ENCODE measurements at regions not wholly inside any gene's neighbourhood (a gene's known extent, or its start where the extent isn't known, plus 50 kb on each side); places are given as distances from the start of the nearest gene placed in this dataset.

DNA sequence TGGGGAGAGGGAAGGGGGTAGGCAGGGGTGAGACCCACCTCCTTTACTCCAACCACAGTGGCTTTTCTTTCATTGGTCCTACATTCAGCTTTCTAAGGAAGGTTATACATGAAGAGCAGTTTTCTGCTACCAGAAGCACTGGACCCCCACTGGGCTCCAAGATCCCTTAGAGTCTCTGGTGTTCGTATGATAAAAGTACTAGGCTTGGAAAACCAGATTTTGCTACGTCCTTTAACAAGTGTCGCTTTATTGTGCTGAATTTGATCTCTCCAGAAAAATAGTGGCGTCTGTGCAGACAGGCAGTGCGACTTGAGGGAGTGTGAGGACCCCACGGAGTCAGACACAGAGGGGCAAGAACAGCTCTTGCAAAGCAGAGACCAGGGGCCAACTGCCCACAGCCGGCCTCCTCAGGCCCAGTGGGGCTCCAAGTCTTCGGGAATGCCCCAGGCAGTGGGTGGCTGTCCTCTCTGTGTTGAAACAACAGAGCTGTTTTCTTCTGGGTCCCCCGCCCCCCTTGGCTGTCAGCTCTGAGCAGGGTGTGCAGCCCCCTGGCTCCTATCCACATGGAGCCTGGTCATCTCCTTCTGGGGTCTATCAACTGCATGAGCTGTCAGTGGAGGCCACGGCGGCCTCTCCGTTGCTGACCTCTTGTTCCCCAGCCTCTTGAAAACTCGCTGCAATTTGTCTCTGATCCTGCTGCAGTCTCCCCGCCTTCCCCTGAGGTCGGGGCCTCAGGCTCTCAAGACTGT lies 333.2 kb downstream of the RPS24 start:
- Histone ChIP-seq H3K9me3 (ENCODE audit: control insufficient read depth, insufficient read depth, low read length) (no peaks in the 10 kb centered on the region), H3K36me3 (ENCODE audit: control insufficient read depth, insufficient read depth, low read length) (no peaks in the 10 kb centered on the region), H3K27ac (ENCODE audit: low read depth, low read length) (no peak overlapping the region), H3K27me3 (ENCODE audit: control insufficient read depth, insufficient read depth, low read length) (no peaks in the 10 kb centered on the region; the same call in 1 of the 2 replicates), H3K9ac (ENCODE audit: low read depth, low read length) (no peak overlapping the region), H3K4me3 (ENCODE audit: low read depth, low read length) (no peak overlapping the region), H3K4me1 (ENCODE audit: control insufficient read depth, insufficient read depth, low read length) (no peaks in the 10 kb centered on the region)

DNA sequence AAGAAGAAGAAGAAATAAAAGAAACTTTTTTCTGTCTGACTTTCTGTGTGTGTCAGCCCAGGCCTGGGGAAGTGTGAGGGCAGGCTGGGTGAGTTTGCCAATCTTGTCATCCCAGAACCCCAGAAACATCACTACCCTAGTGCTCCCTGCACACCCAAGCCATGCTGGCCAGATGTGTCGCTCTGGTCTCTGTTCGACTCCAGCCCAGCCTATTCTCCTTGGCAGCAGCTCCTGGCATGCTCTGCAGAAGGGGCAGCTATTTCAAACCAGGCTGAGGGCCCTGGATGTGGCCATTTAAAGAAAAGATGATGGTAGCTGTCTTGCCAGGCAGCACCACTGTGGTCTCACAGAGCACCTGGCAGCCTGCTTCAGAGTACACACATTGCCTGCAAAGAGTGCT lies 334.1 kb downstream of the RPS24 start:
- no peaks in the 10 kb centered on the region for H3K4me1 ChIP-seq (ENCODE audit: control insufficient read depth, insufficient read depth, low read length)
- no peak overlapping the region for H3K9ac ChIP-seq (ENCODE audit: low read depth, low read length)
- H3K36me3 ChIP-seq (ENCODE audit: control insufficient read depth, insufficient read depth, low read length), result no peaks in the 10 kb centered on the region
- H3K4me3 ChIP-seq (ENCODE audit: low read depth, low read length), result no peak overlapping the region
- no peak overlapping the region for H3K27ac ChIP-seq (ENCODE audit: low read depth, low read length)
- H3K9me3 ChIP-seq (ENCODE audit: control insufficient read depth, insufficient read depth, low read length), result no peaks in the 10 kb centered on the region
- no peaks in the 10 kb centered on the region; the same call in 1 of the 2 replicates for H3K27me3 ChIP-seq (ENCODE audit: control insufficient read depth, insufficient read depth, low read length)

DNA sequence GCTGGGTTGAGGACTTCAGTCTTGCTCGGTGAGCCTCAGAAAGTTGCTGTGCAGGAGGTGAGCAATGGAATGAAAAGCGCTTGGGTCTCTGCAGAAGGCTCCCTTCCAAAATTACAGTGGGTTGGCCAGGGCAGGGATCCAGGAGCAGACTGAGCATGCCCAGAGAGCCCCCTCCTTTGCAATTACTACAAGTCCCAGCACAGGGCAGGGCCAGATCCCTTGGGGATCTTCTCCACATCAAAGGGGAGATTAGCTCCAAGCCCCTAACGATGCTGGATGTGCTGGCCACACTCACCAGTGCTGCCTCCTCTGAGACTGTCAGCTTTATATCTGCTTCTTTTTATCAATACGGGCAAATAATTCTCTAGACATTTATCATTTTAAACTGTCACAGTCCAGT lies 337.5 kb downstream of the RPS24 start:
- Histone ChIP-seq H3K27me3 (ENCODE audit: control insufficient read depth, insufficient read depth, low read length) (no peaks in the 10 kb centered on the region; the same call in 1 of the 2 replicates), H3K9me3 (ENCODE audit: control insufficient read depth, insufficient read depth, low read length) (no peaks in the 10 kb centered on the region), H3K9ac (ENCODE audit: low read depth, low read length) (no peak overlapping the region), H3K36me3 (ENCODE audit: control insufficient read depth, insufficient read depth, low read length) (no peaks in the 10 kb centered on the region), H3K27ac (ENCODE audit: low read depth, low read length) (no peak overlapping the region), H3K4me1 (ENCODE audit: control insufficient read depth, insufficient read depth, low read length) (no peaks in the 10 kb centered on the region), H3K4me3 (ENCODE audit: low read depth, low read length) (no peak overlapping the region)

DNA sequence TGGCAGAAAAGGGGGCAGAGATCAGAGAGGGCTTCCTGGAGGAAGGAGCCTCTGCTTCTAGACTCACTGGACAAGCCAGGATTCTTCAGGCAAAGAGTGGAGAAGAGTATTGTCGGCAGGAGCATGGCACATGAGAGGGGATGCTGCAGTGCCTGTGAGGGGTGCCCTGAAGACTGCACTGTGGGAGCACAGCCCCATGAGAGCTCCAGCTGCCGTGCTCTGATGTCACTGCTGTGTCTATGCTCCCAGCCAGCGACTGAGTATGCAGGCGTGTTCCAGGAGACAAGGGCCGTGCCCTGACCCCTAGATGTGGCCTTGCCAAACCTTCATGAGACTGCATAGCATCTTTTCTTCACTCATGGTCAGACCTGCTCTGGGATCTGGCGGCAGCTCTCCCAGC lies 339.1 kb downstream of the RPS24 start:
- Histone ChIP-seq H3K4me3 (ENCODE audit: low read depth, low read length) (no peak overlapping the region), H3K36me3 (ENCODE audit: control insufficient read depth, insufficient read depth, low read length) (no peaks in the 10 kb centered on the region), H3K9ac (ENCODE audit: low read depth, low read length) (no peak overlapping the region), H3K27ac (ENCODE audit: low read depth, low read length) (no peak overlapping the region), H3K27me3 (ENCODE audit: control insufficient read depth, insufficient read depth, low read length) (peaks cover 9% of the 10 kb centered on the region; the same call in 1 of the 2 replicates), H3K4me1 (ENCODE audit: control insufficient read depth, insufficient read depth, low read length) (no peaks in the 10 kb centered on the region; the same call in 1 of the 2 replicates), H3K9me3 (ENCODE audit: control insufficient read depth, insufficient read depth, low read length) (no peaks in the 10 kb centered on the region)

DNA sequence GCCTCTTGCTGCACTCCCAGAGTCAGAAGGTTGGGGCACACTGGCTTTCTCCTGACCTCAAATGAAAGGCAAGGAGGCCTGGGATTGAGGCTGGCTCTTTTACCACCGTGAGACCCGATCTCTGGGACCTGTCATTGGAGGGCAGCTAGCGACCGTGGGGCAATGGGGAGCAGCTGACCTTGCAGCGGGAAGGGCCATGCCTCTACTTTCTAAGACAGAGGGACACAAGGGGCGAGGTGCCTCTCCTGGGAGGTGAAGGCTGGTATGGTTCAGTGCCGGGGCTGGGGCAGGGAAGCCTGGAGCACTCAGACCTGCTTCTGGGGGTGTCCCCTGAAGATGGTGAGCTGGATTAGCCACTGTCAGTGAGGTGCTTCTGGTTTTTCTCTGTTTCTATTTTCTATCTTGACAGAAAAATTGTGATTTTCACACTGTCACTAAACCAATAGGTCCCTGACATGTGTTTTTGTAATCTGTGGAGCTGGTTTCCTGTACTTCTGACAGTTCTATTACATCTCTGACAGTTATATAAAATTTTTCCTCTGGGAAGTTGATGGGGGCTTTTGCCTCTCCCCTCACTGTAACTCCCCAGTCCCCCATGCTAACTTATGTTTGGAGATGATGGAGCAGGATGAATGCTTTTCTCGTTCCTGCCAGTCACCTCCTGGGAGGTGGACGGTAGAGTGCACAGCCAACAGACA lies 340.8 kb downstream of the RPS24 start:
- H3K36me3 ChIP-seq (ENCODE audit: control insufficient read depth, insufficient read depth, low read length), result no peaks in the 10 kb centered on the region
- no peak overlapping the region for H3K4me3 ChIP-seq (ENCODE audit: low read depth, low read length)
- H3K9ac ChIP-seq (ENCODE audit: low read depth, low read length), result no peak overlapping the region
- H3K27me3 ChIP-seq (ENCODE audit: control insufficient read depth, insufficient read depth, low read length), result peaks cover 9% of the 10 kb centered on the region; the same call in 1 of the 2 replicates
- H3K9me3 ChIP-seq (ENCODE audit: control insufficient read depth, insufficient read depth, low read length), result no peaks in the 10 kb centered on the region
- no peak overlapping the region for H3K27ac ChIP-seq (ENCODE audit: low read depth, low read length)
- no peaks in the 10 kb centered on the region; the same call in 1 of the 2 replicates for H3K4me1 ChIP-seq (ENCODE audit: control insufficient read depth, insufficient read depth, low read length)

DNA sequence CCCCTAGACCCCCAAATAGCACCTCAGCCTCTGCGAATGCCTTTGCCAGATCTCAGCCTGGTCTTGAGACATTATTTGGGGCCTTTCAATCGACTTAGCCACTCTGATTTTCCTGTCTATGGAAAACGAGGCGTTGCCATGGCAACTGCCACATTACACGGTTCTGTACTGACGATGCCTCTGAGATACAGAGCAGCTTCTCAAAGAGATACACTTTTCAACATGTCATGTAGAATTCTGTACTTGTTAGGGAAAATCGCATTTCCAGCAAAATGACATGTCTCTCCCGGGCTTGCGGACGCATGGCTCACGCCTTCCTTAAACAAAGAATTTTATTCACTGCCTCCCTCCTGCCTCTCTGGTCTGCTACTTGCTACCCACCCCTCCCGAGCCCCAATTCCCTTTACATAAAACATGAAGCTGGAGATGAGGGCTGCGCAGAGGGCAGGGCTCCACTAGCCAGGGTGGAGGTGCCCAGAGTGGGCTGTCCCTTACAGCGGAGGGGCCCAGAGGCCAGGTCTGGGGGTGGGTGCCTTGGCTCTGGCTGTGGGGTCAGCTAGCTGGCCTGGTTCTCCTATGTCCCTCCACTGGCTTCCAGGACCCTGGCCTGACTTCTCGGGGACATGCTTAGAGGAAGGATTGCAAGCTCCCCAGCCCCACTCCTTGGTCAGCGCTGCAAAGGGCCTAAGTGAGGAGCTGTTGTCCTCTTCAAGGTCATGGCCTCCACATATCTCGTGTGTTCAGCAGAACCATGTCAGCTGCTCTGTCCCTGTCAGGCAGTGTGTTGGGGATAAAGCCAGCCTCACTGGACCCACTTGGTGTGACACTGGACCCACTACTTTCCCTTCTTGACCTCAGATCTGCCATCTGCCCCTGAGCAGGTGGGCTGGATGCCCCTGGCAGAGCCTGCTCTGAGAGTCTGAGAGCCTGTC lies 342.5 kb downstream of the RPS24 start:
- Histone ChIP-seq H3K27me3 (ENCODE audit: control insufficient read depth, insufficient read depth, low read length) (peaks cover 9% of the 10 kb centered on the region; the same call in 1 of the 2 replicates), H3K36me3 (ENCODE audit: control insufficient read depth, insufficient read depth, low read length) (no peaks in the 10 kb centered on the region), H3K27ac (ENCODE audit: low read depth, low read length) (no peak overlapping the region)

DNA sequence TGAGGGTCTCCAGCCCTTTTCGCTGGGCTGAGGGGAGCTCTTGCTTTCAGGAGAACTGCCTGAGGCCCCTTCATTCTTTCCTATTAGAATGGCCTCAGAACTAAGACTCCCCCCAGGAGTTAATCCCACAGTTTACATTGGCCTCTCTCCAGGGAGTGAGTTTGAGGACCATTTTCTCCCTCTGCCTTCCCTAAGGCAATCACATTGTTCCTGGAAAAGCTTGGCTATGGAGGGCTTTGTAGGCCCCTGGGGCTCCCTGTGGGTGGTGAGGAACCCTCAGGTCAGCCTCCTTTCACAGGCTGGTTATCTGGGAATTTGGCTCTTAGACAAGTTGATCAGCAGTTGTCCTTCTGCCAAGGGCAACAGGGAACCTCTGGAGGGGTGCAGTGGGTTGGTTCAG lies 343.7 kb downstream of the RPS24 start:
- Histone ChIP-seq H3K27ac (ENCODE audit: low read depth, low read length) (no peak overlapping the region), H3K4me3 (ENCODE audit: low read depth, low read length) (no peak overlapping the region), H3K9ac (ENCODE audit: low read depth, low read length) (no peak overlapping the region), H3K9me3 (ENCODE audit: control insufficient read depth, insufficient read depth, low read length) (no peaks in the 10 kb centered on the region), H3K36me3 (ENCODE audit: control insufficient read depth, insufficient read depth, low read length) (no peaks in the 10 kb centered on the region), H3K27me3 (ENCODE audit: control insufficient read depth, insufficient read depth, low read length) (peaks cover 9% of the 10 kb centered on the region; the same call in 1 of the 2 replicates), H3K4me1 (ENCODE audit: control insufficient read depth, insufficient read depth, low read length) (no peaks in the 10 kb centered on the region; the same call in 1 of the 2 replicates)

More for the DNA sequence above, 342.5 kb downstream of the RPS24 start:
- H3K9me3 ChIP-seq (ENCODE audit: control insufficient read depth, insufficient read depth, low read length), result no peaks in the 10 kb centered on the region
- no peak overlapping the region for H3K9ac ChIP-seq (ENCODE audit: low read depth, low read length)
- H3K4me3 ChIP-seq (ENCODE audit: low read depth, low read length), result no peak overlapping the region
- H3K4me1 ChIP-seq (ENCODE audit: control insufficient read depth, insufficient read depth, low read length), result no peaks in the 10 kb centered on the region; the same call in 1 of the 2 replicates

DNA sequence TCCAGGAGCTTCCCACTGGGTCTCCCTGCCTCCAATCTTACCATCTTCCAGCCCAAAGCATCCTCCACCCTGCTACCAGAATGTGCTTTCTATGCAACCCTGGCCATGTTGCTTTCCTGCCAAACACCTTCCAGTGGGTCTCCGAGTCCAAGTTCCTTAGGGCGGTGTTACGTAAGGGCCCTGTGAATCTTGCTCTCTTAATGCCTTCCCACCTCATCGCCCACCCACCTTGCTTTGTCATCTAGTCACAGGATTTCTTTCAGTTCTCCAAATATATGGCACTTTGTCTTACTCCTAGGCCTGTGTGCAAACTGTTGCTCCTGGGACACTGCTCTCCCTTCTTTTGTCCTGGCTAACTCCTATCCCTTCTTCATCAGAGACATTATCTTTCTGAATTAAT lies 344.5 kb downstream of the RPS24 start:
- Histone ChIP-seq H3K9me3 (ENCODE audit: control insufficient read depth, insufficient read depth, low read length) (no peaks in the 10 kb centered on the region), H3K27me3 (ENCODE audit: control insufficient read depth, insufficient read depth, low read length) (peaks cover 9% of the 10 kb centered on the region; the same call in 1 of the 2 replicates), H3K9ac (ENCODE audit: low read depth, low read length) (no peak overlapping the region), H3K36me3 (ENCODE audit: control insufficient read depth, insufficient read depth, low read length) (no peaks in the 10 kb centered on the region), H3K4me1 (ENCODE audit: control insufficient read depth, insufficient read depth, low read length) (no peaks in the 10 kb centered on the region; the same call in 1 of the 2 replicates), H3K4me3 (ENCODE audit: low read depth, low read length) (no peak overlapping the region), H3K27ac (ENCODE audit: low read depth, low read length) (no peak overlapping the region)

DNA sequence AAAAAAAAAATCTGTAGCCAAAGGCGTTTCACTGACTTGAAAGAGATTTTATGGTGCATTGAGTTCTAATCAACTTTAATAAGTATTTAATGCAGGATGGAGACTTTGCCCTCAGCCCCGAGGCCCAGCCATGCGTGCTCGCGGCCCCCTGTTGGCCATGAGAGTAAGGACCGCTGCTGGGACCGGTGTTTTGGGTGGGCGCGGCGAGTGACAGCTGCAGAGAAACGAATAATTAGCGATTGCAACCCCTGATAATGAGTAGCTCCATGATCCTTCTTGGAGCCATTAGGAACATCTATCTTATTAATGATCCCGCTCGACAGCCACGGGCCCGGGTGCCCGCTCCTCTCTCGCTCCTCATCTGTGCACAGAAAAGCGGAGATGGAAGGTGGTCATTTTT lies 347.4 kb downstream of the RPS24 start:
- H3K4me3 ChIP-seq (ENCODE audit: low read depth, low read length), result no peak overlapping the region
- no peaks in the 10 kb centered on the region; the same call in 1 of the 2 replicates for H3K4me1 ChIP-seq (ENCODE audit: control insufficient read depth, insufficient read depth, low read length)
- no peaks in the 10 kb centered on the region for H3K9me3 ChIP-seq (ENCODE audit: control insufficient read depth, insufficient read depth, low read length)
- H3K27ac ChIP-seq (ENCODE audit: low read depth, low read length), result no peak overlapping the region
- no peaks in the 10 kb centered on the region for H3K36me3 ChIP-seq (ENCODE audit: control insufficient read depth, insufficient read depth, low read length)
- no peak overlapping the region for H3K9ac ChIP-seq (ENCODE audit: low read depth, low read length)
- H3K27me3 ChIP-seq (ENCODE audit: control insufficient read depth, insufficient read depth, low read length), result peaks cover 9% of the 10 kb centered on the region; the same call in 1 of the 2 replicates

DNA sequence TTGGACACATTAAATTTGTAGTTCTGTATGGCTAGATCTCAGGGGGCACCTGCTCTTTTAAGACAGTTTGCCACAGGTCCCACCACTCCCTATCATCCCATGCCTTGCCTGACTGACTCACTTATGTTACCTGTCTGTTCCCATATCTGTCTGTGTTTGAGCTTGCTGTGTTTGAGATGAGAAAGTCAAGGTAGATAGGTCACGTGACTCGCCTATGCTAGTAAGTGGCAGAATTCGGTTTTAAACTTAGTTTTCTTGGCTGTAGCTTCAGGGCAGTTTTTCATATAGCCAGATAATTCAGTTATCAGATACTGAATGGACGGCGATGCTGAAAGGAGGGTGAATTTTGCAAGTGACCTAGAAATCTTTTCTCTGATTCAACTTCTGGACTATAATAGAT lies 348.4 kb downstream of the RPS24 start:
- H3K4me3 ChIP-seq (ENCODE audit: low read depth, low read length), result no peak overlapping the region
- H3K27ac ChIP-seq (ENCODE audit: low read depth, low read length), result no peak overlapping the region
- H3K9ac ChIP-seq (ENCODE audit: low read depth, low read length), result no peak overlapping the region
- H3K4me1 ChIP-seq (ENCODE audit: control insufficient read depth, insufficient read depth, low read length), result no peaks in the 10 kb centered on the region; the same call in 1 of the 2 replicates
- H3K9me3 ChIP-seq (ENCODE audit: control insufficient read depth, insufficient read depth, low read length), result no peaks in the 10 kb centered on the region
- H3K27me3 ChIP-seq (ENCODE audit: control insufficient read depth, insufficient read depth, low read length), result 0 out of 2 replicates have a peak, but pooled peaks cover 1% of the 10 kb centered on the region
- no peaks in the 10 kb centered on the region for H3K36me3 ChIP-seq (ENCODE audit: control insufficient read depth, insufficient read depth, low read length)
